Stomach (tissue), 4 donors: ENCODE measurements at regions not wholly inside any gene's neighbourhood (a gene's known extent, or its start where the extent isn't known, plus 50 kb on each side); places are given as distances from the start of the nearest gene placed in this dataset.

Experiments used
- POLR2A ChIP-seq, 4 donors: fragments of 450-650 bp; IDR thresholded peaks; one replicate each; pipeline ENCODE4 v1.6.1; 2016; ENCODE audit warnings: antibody characterized with exemption in 4 of 4, control low read depth in 2 of 4, mild to moderate bottlenecking in 1 of 4, moderate library complexity in 1 of 4
- TF ChIP-seq, protein P1 (sequence below), 7 experiments: fragments of 450-650 bp in 4 of 7; fragments of 200-600 bp in 3 of 7; sonication (generic) in 3 of 7; IDR thresholded peaks; one replicate each; pipeline ENCODE4 v1.5.1; 2016 to 2019; ENCODE audit warnings: antibody characterized with exemption in 7 of 7, control low read depth in 2 of 7, mild to moderate bottlenecking in 1 of 7

DNA sequence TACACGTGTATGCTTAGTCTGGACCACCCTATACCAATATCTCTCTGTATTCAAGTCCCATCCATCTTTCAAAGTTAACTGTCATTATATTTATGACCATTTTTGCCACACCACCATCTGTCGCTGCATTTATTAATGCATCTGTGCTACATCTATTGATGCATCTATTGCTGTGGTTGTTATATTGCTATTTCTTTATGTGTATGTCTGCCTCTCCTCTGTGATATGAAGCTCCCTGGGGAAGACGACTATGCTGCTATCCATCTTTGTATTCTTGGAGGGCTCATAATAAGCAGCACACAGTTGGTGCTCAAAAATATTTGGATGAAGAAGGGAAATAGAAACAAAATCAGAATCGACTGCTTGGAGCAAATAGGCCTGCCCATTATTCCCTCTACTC, 357.6 kb downstream of the RPS29 start:
- TF ChIP-seq, protein P1, sequence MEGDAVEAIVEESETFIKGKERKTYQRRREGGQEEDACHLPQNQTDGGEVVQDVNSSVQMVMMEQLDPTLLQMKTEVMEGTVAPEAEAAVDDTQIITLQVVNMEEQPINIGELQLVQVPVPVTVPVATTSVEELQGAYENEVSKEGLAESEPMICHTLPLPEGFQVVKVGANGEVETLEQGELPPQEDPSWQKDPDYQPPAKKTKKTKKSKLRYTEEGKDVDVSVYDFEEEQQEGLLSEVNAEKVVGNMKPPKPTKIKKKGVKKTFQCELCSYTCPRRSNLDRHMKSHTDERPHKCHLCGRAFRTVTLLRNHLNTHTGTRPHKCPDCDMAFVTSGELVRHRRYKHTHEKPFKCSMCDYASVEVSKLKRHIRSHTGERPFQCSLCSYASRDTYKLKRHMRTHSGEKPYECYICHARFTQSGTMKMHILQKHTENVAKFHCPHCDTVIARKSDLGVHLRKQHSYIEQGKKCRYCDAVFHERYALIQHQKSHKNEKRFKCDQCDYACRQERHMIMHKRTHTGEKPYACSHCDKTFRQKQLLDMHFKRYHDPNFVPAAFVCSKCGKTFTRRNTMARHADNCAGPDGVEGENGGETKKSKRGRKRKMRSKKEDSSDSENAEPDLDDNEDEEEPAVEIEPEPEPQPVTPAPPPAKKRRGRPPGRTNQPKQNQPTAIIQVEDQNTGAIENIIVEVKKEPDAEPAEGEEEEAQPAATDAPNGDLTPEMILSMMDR (IDR thresholded peaks at IDR 0.05), result no peak
- no peak for TF ChIP-seq POLR2A (IDR thresholded peaks at IDR 0.05)
